ENCODE measurements at regions not wholly inside any gene's neighbourhood (a gene's known extent, or its start where the extent isn't known, plus 50 kb on each side); places are given as distances from the start of the nearest gene placed in this dataset.
"Not testable (repeated sequence)": the region's sequence is repeated elsewhere in the genome, so short reads cannot be mapped to it uniquely, and the experiment has no call there.

DNA sequence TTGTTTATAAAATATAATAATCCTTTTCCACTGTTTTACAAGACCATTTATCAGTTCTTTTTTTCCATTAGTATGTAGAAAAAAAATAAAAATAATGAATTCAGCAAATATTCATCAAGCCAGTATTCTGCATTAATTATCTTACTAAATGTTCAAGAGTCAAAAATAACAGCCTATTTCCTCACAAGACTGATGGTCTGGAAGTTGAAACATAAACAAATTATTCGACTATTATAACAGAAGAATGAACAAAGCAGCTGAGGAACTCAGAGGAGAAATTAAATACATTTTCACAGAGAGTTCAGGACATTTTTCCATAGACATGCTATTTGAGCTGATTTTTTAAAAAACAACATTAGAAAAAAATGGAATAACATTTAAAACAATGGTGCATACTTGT lies 2594.8 kb downstream of the ARAP2 start:
- no peak for DNase-seq (ENCODE audit: low spot score)

DNA sequence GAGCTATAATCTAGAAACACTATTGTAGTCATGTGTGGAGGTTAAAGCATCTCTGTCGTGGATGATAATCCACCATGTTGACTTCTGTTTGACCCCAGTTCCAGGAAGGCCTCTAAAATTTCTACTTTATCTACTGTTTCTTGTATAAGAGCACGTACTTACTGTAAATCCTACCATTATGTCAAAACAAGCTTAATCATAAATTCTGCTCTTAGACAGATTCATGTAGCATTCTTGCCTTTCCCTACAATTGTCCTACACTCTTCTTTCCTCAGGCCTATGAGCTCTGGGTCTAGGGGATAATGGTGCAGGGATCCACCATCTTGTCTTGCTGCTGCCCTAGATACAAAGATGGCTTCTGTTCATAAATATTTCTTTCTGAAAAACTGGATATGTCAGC lies 2594.3 kb downstream of the ARAP2 start:
- no peak for DNase-seq (ENCODE audit: low spot score)

DNA sequence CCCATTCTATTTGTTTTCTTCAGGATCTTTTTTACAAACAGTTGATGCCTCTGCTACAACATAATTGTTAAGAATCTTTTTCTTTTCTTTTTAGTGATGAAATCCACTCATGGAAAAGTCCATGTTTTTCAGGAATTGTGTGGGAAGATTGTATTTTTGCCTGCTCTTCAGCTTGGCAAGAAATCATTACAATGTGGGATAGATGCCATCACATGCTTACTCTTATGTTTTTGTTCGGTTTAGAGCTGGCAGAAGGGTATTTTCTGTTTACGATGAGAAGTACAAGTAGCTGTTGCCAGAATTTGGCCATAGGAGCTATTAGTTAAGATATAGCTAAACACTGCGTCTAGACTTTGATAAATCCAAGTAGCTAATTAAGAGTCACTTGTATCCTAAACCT lies 2585.3 kb downstream of the ARAP2 start:
- no peak for DNase-seq (ENCODE audit: low spot score)

DNA sequence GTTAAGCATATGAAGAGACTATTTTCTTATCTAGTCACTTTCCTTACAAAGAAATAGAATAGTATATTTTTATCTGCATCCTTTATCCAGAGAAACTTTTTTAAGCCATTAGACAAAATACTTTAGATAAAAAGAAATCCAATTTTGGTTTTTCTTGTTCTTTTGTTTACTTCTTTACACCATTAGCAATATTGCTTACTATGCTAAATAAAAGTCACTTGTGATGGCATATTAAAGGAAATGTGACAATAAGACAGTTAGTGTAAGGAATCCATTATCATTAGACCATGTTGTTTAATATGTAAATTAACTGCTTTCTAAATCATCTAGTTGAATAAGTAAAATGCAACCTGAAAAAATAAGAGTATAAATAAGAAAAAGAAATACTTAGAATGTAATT lies 2582.7 kb downstream of the ARAP2 start:
- no peak for DNase-seq (ENCODE audit: low spot score)

DNA sequence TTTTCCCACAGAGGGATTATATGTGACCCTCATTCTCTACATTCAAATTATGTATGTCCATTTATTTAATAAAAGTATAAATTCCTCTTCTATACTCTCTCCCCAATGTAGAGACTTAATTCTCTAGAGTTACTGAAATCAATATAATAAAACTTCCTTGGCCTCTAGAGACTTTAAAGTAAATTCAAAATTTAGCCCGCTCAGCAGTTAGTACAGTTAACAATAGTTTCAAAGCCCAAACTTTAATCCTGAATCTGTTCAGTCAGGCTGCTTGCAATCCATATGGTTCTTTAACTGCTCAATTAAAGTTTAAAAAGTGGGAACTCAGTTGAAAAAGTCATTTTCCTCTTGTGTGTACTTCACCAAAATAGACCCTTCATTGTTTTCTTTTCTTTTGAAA lies 2558.4 kb downstream of the ARAP2 start:
- DNase-seq (ENCODE audit: low spot score): no peak

DNA sequence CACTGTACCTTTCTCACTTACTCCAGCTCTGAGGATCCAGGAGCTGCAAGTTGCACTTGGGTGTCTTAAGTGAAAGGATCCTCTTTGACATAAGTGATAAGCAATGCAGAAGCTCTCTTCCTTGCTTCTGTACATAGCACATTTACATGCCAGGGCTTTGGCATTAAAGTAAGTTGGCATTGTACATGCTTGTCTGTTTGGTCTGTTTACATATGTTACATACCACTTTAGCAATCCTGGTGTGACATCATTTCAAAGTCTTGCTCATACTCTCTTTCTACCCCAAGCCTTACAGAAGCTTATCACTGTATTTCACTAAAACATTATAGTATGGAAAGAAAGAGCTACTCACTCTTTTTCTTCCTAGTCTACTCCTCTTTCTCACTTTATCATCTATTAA lies 2548.3 kb downstream of the ARAP2 start:
- DNase-seq (ENCODE audit: low spot score): no peak

DNA sequence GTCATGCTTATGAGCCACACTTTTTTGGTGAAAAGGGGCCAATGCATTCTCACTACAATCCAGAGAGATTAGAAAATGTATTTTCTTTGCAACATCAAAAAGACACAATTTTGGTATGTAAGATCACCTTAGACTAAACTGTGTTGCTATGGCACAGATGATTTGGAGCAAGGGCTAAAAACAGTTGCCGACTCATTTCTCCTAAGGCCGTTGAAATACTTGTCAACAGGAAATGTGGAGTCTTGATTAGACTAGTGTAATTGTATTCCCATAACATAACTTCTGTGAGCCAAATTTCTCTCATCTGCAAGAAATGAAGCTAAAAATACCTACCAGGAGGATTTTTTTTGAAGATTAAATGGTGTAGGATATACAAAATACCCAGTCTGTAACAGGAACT lies 2547.7 kb downstream of the ARAP2 start:
- no peak for DNase-seq (ENCODE audit: low spot score)

DNA sequence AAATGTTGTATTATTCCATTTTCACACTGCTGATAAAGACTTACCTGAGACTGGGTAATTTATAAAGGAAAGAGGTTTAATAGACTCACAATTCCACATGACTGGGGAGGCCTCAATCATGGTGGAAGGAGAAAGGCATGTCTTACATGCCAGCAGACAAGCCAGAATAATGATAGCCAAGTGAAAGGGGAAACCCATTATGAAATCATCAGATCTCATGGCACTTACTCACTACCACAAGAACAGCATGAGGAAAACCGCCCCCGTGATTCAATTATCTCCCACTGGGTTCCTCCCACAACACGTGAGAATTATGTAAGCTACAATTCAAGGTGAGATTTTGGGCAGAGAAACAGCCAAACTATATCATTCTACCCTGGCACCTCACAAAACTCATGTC lies 2535.1 kb downstream of the ARAP2 start:
- DNase-seq (ENCODE audit: low spot score): no peak

DNA sequence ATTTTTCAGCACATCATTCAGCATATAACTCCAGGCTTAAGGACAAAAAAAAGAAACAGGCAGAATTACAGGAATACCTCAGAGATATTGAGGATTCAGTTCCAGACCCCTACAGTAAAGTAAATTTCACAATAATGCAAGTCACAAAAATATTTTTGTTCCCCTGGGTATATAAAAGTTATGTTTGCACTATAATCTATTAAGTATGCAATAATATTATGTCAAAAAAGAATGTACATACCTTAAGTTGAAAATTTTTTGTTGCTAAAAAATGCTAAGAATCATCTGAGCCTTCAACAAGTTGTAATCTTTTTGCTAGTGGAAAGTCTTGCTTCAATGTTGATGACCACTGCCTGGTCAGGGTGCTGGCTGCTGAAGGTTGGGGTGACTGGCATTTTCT lies 2532.5 kb downstream of the ARAP2 start:
- DNase-seq (ENCODE audit: low spot score): no peak

DNA sequence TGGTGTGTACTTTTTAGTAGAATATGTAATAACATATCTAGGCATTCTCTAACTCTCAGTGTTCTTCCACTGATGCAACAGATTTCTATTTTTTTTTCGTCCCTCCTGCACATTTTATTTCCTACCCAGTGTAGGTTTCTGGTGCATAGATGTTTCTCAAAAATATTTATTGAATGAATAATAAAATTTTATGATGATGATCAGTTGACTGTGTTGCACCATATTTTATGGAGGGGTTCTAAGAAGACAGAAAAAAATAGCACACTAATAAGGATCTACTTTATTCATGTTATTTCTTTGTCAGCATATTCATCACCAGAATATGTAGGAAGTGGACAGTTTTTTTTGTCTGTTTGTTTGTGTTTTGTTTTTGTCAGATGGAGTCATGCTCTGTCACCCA lies 2529.3 kb downstream of the ARAP2 start:
- no peak for DNase-seq (ENCODE audit: low spot score)

DNA sequence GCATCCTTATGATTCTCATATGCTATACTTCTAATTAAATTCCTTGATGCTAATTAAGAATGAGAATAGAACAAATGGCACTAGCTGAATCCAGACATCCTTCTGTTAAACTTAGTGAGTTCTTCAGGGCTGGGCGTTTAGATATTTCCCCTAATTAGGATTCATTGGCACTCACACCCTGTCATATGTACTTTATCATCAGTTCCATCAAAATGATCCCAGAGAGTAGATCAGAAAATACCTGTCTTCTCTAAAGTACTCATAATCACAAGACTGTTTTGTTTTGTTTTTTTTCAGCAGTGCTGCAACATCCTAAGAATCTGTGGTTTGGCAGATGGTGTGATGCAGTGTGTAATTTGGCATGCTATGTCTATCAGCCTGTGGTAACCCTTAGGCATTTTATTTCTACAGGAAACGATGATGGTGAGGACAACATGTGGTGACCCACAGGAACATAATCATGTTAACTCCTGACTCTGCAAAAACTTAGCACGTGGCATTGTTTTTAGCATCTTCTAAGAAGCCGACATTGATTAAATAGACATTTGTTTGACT lies 2528.4 kb downstream of the ARAP2 start:
- DNase-seq (ENCODE audit: low spot score): no peak

DNA sequence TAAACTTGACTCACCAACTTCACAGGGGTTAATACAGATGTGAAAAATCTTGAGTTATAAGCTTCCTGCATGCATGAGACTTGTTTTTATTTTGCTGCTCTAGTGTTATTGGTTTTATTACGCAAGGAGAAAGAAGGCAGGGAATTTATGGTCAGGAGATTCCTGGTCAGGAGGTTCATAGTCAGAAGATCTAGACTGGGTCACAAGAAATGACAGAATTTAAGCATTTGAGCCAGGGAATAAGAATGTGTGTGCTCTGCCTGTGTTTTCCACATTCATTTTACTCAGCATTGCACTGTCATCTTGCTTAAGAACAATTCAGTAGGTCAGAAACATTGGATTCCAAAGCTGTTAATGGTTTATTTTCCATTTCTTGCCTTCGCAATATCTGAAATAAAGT lies 2522.1 kb downstream of the ARAP2 start:
- DNase-seq (ENCODE audit: low spot score): no peak

DNA sequence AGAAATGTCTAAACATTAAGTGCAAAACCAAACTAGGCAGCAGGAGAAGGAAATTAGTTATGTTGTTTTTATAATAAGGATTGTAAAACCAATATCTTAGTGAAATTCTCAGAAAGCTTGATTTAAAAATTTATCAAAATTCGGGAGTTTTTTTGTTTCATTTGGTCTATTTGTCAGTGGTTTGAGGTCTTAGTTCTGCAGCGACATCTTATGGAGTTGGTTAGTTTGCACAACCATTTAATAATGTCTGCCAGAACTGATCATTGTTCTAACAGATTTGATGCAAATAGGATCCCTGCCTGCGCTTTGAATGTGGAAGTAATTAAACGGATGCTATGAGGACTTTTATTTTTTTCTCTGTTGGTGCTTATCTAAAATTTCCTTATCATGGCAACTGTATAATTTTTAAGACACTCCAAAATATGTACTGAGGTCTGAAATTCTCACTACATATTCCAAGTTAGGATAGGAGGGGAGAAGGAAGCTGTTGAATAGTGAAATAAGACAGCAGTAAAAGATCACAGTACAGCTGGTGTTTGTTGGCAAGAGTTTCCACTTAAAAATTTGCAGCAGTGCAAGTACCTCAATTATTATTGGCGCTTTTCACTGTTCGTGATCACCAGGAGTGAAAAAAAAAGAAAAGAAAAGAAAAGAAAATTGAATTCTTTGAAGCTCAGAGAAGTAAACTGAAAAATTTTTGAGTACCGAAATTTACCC lies 2521.4 kb downstream of the ARAP2 start:
- no peak for DNase-seq (ENCODE audit: low spot score)

DNA sequence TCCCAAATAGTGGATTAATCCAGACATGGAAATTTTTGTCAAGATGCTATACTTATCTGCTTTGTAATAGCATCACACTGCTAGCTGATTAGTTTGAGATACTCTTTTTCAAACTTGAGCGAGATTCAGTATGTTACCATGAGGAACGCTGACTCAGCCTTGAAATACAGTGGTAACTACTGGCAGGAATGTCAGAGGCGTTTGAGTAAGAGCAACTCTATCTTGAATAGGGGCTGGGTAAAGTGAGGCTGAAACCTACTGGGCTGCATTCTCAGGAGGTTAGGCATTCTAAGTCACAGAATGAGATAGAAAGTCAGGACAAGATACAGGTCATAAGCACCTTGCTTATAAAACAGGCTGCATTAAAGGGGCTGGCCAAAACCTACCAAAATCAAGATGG lies 2519.6 kb downstream of the ARAP2 start:
- DNase-seq (ENCODE audit: low spot score): no peak

DNA sequence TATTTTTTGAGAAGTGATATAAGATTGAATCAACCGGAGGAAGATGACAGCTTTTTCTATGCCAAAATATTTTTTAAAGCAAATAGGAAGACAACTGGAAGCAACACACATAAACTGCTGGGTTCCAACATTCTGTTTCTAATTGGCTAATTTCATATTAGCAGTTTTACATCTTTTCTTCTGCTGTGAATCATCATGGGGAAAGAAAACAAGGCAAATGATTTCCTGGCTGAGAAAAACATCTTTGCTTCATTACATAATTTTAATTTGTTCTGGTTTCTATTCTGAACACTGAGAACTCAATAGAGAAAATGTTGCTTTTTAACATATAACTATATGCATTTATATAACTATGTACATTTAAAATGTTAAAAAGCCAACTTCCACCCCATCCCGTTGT lies 2518.5 kb downstream of the ARAP2 start:
- no peak for DNase-seq (ENCODE audit: low spot score)

DNA sequence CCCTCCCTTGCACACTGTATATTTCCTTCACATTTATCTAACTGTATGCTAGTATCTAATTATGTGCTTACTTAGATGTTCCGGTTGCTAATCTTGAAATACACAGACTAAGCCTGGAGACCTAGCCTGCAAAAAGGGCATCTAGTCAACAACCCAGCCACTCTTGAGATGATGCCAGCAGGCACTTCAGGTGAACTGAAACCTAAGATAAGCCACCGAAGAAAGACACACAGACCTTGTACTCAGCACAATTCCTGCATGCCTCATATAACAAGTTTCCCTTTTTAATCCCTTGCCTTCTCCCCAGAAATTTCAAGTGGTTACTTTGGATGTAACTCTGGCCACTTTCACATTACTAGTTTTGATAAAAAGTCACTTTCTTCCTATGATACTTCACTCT lies 2506.6 kb downstream of the ARAP2 start:
- DNase-seq (ENCODE audit: low spot score): no peak

DNA sequence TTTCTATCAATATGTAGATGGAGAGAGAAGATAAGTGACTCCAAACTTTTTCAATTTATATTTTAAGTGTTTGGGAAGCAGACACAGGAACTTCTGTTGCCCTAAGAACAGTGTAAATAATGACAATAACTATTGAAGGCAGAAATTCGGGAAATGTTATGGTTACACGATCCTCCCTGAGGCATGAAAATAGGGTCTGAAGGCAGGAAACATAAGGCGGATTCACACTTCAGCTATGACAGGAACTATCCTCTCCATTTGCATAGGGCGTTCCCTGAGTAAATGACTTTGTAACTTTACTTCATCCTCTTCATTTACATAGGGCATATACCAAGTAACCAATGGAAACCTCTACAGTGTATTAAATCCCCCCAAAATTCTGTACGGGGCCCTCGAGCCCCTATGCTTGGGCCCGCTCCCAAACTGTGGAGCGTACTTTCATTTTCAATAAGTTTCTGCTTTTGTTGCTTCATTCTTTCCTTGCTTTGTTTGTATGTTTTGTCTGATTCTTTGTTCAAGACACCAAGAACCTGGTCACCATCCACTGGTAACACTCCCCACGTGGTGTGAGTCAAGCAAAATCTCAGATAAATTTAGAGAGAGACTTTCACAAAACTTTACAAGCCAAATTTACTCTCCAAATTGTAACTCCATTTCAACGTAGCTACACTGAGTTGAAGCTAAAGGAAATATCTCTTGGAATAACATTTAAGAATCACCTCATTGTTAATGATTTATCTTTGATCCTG lies 2504.3 kb downstream of the ARAP2 start:
- DNase-seq (ENCODE audit: low spot score): no peak

DNA sequence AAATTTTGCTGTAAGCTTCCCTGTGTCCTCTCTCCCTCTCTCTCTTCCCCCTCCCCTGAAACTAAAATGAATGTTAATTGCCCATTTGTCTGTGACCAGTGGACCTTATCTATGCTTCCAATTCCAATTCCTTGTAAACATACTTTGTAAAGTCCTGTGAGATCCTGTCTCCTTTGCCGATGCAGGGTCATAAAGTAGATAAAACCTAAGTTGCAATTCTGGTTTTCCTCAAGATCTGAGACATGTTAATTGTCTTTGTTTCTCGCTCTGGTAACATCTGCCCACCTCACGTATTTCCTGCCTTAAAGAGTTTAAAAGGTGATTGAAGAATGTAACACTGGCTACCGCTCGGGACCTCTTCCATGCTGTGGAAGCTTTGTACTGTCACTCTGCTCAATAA lies 2503.4 kb downstream of the ARAP2 start:
- not testable (repeated sequence) for DNase-seq (ENCODE audit: low spot score)

DNA sequence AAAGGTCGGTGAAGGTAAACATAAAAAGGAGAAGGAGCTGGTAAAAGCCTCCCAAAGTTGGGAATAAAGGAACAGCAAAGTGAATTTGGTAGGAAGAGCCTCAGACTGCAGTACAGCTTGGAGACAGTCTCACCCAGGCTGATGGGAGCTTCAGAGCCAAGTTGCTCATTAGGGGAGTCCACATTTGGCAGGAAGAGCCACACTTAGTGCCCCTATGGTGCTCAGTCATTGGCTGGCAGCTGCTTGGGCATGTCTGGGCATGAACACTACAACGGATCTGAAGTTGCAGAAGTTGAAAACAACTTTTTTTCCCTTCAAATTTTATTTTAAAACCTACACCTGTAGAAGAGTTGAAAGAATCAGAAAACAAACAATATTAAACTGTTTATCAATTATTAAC lies 2497.3 kb downstream of the ARAP2 start:
- DNase-seq (ENCODE audit: low spot score): no peak

DNA sequence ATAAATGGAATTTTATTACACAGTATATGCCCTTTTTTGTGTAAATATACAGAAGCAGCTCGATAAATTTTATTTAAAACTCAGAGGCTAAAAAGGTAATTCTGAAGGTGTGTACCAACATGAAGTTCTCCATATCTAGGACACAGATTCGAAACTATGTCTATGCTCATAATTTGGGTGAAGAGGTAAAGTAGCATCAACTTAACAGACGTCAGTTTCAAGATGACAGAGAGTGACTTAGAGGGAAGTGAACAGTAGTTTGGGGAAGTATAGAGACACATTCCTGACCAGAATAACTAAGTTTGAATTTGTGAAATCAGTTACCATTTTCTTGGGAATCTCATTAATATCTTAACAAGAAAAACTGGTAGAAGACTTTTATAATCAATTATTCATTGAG lies 2493.3 kb downstream of the ARAP2 start:
- no peak for DNase-seq (ENCODE audit: low spot score)

DNA sequence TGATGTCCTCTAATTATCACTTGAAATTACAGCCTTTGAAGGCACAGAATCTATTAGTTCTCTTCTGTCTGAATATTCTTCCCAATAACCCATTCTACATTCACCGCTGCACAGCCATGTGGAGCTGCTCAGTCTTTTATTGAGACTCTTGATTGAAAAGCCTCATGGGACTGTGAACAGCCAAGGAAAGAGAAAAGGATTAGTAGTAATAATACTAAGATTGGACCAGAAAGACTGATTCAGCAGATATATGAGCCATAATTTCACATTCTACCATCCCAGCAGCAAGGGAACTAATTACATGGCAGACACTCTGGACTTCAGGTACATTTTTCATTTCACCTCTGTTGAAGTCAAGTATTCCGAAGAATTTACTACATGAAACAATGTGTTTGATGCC lies 2471.7 kb downstream of the ARAP2 start:
- DNase-seq (ENCODE audit: low spot score): no peak

DNA sequence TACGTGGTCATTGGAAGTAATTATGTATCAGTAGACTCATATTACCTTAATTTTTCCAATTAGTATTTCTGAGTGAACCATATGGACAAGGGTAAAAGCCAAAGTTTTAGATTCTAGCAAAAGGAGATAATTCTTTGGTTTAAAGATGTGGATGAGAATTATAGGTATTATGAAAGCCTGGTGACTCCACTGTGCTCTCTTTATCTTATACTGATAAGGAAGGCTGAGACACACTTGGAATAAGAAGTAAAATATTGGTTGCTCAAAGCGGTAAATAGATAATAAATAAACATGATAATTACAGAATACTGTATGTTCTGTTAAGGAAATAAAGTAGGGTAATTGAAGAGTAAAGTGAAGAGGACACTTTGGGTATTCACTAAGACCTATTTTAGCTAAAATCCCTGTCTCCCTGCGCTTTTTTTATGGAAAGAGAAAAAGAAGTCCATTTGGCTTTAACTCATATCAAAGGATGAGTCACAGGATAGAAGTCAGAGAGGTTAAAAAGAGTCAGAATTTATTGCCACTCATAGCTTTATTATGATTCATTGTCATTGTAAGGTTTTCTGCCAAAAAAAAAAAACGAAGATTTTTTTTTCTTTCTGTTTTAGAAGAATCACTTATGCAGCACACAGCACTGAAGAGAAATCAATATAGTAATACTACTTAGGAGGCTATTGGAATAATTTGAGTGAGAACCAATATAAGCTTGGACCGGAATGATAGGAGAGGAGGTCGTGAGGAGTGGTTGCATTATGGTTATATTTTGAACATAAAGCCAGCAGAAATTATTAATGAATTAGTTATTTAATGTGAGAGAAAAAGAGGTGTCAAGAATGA lies 2463.1 kb downstream of the ARAP2 start:
- no peak for DNase-seq (ENCODE audit: low spot score)

DNA sequence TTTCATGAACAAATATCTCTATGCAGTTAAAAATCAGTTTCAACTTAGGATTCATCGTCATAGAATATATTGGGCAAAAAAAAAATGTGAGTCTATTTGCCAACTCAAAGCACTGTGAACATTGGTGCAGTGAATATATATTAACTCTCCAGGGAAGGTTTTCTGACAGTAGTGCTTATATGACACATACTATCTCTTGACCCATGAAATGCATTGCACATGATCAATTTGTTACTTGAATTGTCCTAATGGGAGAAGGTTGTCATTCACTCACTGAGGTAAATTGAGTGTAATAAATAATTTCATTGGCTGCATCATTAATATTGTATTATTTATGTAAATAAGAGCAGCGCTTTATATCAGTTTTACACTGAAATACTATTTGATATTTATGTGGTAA lies 2458.5 kb downstream of the ARAP2 start:
- no peak for DNase-seq (ENCODE audit: low spot score)
